ENCODE measurements at regions not wholly inside any gene's neighbourhood (a gene's known extent, or its start where the extent isn't known, plus 50 kb on each side); places are given as distances from the start of the nearest gene placed in this dataset.

- TF ChIP-seq CTCF (IDR thresholded peaks at IDR 0.05) (no peak), POLR2A (IDR thresholded peaks at IDR 0.05) (no peak)
These were observed 126.5 kb upstream of the ATP5MC3 start for GRCh38 chr2:175308005-175308404.
